ENCODE measurements at regions not wholly inside any gene's neighbourhood (a gene's known extent, or its start where the extent isn't known, plus 50 kb on each side); places are given as distances from the start of the nearest gene placed in this dataset.

DNA sequence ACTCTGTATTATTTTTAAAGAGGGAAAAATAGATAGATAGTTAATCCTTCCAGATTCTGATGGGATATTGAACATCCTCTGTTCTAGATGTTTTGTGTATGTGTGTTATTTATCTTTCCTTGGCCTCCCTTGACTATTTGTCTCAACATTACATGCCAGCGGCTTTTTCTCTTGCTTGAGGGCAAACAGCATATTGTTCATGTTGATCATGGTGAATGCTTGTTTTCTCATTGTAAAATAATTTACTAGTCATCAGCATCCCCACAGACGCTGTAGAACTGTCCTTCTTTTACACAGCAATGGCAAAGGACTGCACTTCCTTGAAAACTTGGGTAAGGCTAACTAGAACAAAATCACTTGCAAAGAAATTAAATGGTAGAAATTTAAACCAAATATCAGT, 1376.4 kb upstream of the GOT2 start:
- 85 to 87% methylated on average over 2 of the region's 2 CpGs for WGBS, 2 donors
- TF ChIP-seq, protein P1, sequence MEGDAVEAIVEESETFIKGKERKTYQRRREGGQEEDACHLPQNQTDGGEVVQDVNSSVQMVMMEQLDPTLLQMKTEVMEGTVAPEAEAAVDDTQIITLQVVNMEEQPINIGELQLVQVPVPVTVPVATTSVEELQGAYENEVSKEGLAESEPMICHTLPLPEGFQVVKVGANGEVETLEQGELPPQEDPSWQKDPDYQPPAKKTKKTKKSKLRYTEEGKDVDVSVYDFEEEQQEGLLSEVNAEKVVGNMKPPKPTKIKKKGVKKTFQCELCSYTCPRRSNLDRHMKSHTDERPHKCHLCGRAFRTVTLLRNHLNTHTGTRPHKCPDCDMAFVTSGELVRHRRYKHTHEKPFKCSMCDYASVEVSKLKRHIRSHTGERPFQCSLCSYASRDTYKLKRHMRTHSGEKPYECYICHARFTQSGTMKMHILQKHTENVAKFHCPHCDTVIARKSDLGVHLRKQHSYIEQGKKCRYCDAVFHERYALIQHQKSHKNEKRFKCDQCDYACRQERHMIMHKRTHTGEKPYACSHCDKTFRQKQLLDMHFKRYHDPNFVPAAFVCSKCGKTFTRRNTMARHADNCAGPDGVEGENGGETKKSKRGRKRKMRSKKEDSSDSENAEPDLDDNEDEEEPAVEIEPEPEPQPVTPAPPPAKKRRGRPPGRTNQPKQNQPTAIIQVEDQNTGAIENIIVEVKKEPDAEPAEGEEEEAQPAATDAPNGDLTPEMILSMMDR (IDR thresholded peaks at IDR 0.05), result no peak
- no peak for TF ChIP-seq POLR2A (IDR thresholded peaks at IDR 0.05)
- DNase-seq, result no peak
- no peaks in the 10 kb centered on the region for H3K4me1 ChIP-seq
- intact Hi-C loops (cut with DNase I; ENCODE audit: low total_unique reads), result no loop called here
- no peaks in the 10 kb centered on the region for H3K36me3 ChIP-seq (ENCODE audit: low read depth, missing control alignments)
- no peak overlapping the region for H3K27ac ChIP-seq
- H3K9me3 ChIP-seq, result no peaks in the 10 kb centered on the region
- H3K27me3 ChIP-seq, result no peaks in the 10 kb centered on the region
- H3K4me3 ChIP-seq, result no peak overlapping the region

DNA sequence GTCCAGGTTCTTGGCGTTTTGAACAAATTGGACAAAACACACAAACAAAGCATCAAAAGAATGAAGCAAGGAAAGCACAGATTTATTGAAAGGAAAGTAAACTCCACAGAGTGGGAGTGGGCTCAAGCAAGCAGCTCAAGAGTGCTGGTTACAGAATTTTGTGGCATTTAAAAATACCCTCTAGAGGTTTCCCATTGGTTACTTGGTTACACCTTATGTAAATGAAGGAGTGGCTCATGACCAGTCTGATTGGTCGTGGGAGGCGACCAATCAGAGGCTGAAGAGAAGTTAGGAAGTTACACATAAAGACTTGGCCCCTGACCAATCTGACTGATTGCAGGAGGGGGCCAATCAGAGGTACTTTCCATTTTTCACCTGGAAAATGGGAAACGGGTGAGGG, 1373.8 kb upstream of the GOT2 start:
- H3K27me3 ChIP-seq, result no peaks in the 10 kb centered on the region
- no peaks in the 10 kb centered on the region for H3K4me1 ChIP-seq
- H3K36me3 ChIP-seq (ENCODE audit: low read depth, missing control alignments), result no peaks in the 10 kb centered on the region
- intact Hi-C loops (cut with DNase I; ENCODE audit: low total_unique reads), result no loop called here
- H3K4me3 ChIP-seq, result no peak overlapping the region
- TF ChIP-seq, protein P1 (IDR thresholded peaks at IDR 0.05), result no peak
- TF ChIP-seq POLR2A (IDR thresholded peaks at IDR 0.05), result no peak
- H3K27ac ChIP-seq, result no peak overlapping the region
- peak; percentile 47 for DNase-seq
- H3K9me3 ChIP-seq, result no peaks in the 10 kb centered on the region
- 59 to 64% methylated on average over 4 of the region's 4 CpGs for WGBS, 2 donors

DNA sequence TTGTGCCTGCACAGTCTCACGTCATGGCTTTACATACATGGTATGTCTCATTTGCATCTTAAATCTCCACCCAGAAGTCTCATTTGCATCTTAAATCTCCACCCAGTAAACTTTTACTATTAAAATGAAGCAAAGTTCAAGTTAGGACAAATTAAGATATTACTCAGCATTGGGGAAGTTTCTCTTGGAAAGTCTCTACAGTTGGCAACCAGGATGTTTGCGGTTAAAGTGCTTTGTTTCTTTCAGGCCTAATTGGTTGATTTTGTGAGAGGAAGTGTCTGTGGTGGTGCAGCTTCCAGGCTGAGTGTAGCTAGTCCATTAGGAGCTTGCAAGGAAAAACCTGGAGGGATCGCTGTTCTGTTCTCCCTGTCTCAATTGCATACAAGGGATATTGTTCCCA, 1373.3 kb upstream of the GOT2 start:
- 38 to 48% methylated on average over 3 of the region's 3 CpGs for WGBS, 2 donors
- intact Hi-C loops (cut with DNase I; ENCODE audit: low total_unique reads), result no loop called here
- DNase-seq, result no peak

DNA sequence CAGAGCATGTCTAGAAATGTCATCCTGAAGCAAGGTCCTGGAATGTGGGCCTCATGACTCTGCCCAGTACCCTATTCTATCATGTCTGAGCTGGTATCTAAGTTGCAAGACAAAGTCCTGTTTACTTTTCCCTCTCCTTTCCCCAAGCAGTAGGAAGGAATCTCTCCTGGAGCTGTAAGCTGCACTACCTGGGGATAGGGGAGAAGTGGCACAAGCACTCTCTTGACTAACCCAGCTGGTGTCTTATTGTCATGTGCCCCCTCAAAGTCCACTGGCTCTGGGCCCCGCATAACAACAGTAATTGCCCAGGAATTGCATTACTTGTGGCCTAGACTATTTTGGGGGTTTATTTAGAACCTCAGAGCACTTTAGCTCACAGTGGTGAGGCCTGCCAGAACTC, 1366.3 kb upstream of the GOT2 start:
- DNase-seq, result no peak
- 56 to 83% methylated on average over 1 of the region's 1 CpG for WGBS, 2 donors
- Histone ChIP-seq H3K4me1 (no peaks in the 10 kb centered on the region), H3K27ac (no peak overlapping the region), H3K36me3 (ENCODE audit: low read depth, missing control alignments) (no peaks in the 10 kb centered on the region), H3K4me3 (no peak overlapping the region), H3K27me3 (no peaks in the 10 kb centered on the region), H3K9me3 (no peaks in the 10 kb centered on the region)
- TF ChIP-seq, protein P1 (IDR thresholded peaks at IDR 0.05), result no peak
- no peak for TF ChIP-seq POLR2A (IDR thresholded peaks at IDR 0.05)
- intact Hi-C loops (cut with DNase I; ENCODE audit: low total_unique reads), result no loop called here

More for the DNA sequence above, 1373.3 kb upstream of the GOT2 start:
- Histone ChIP-seq H3K27ac (no peak overlapping the region), H3K4me1 (no peaks in the 10 kb centered on the region), H3K4me3 (no peak overlapping the region), H3K36me3 (ENCODE audit: low read depth, missing control alignments) (no peaks in the 10 kb centered on the region), H3K9me3 (no peaks in the 10 kb centered on the region), H3K27me3 (no peaks in the 10 kb centered on the region)
- TF ChIP-seq POLR2A (IDR thresholded peaks at IDR 0.05), result no peak
- TF ChIP-seq, protein P1 (IDR thresholded peaks at IDR 0.05), result no peak

DNA sequence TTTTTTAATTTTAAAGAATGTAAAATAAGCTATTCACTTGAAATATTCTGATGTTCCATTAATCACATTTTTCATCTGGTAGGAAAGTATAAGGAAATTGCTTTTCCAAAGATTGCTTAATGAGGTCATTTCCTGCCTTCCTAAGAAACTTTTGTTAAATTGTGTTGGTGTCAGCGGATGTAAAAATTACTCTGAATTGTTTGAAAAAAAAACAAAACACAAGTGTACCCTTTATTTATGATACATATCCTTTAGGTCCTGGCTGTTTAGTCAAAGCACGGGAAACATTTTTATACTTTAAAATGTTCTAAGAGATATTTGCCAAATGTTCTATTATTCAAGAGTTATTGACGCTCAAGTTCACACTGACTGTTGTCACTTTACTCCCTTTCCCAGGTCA, 1357.4 kb upstream of the GOT2 start:
- WGBS, 2 donors, result 52 to 68% methylated on average over 3 of the region's 3 CpGs
- Histone ChIP-seq H3K27me3 (no peaks in the 10 kb centered on the region), H3K36me3 (ENCODE audit: low read depth, missing control alignments) (no peaks in the 10 kb centered on the region), H3K9me3 (no peaks in the 10 kb centered on the region), H3K4me1 (no peaks in the 10 kb centered on the region), H3K4me3 (no peak overlapping the region), H3K27ac (no peak overlapping the region)
- no peak for TF ChIP-seq POLR2A (IDR thresholded peaks at IDR 0.05)
- TF ChIP-seq, protein P1 (IDR thresholded peaks at IDR 0.05), result no peak
- intact Hi-C loops (cut with DNase I; ENCODE audit: low total_unique reads), result no loop called here
- DNase-seq, result no peak

All from testis (tissue), 2 donors.